HG02970 (cell line): ENCODE measurements at regions not wholly inside any gene's neighbourhood (a gene's known extent, or its start where the extent isn't known, plus 50 kb on each side); places are given as distances from the start of the nearest gene placed in this dataset.
"Not testable (repeated sequence)": the region's sequence is repeated elsewhere in the genome, so short reads cannot be mapped to it uniquely, and the experiment has no call there.

Source experiments
- ATAC-seq: cut with Tn5 transposase; IDR thresholded peaks from one replicate; pipeline ENCODE4 v1.9.1; 2021; ENCODE audit warnings: mild to moderate bottlenecking, moderate library complexity, moderate number of reproducible peaks; ENCODE audit not compliant: unreplicated experiment, low FRiP score

GRCh38 chr4:164613256-164613655 is 140.7 kb upstream of the SMIM31 start:
- ATAC-seq, result no peak

GRCh38 chr4:164613792-164614191 is 140.1 kb upstream of the SMIM31 start:
- no peak for ATAC-seq

GRCh38 chr4:164614329-164614728 is 139.6 kb upstream of the SMIM31 start:
- no peak for ATAC-seq

- no peak for ATAC-seq
Measured at GRCh38 chr4:164614999-164615398, 138.9 kb upstream of the SMIM31 start.

GRCh38 chr4:164615964-164616363 is 138.0 kb upstream of the SMIM31 start:
- ATAC-seq, result no peak

DNA sequence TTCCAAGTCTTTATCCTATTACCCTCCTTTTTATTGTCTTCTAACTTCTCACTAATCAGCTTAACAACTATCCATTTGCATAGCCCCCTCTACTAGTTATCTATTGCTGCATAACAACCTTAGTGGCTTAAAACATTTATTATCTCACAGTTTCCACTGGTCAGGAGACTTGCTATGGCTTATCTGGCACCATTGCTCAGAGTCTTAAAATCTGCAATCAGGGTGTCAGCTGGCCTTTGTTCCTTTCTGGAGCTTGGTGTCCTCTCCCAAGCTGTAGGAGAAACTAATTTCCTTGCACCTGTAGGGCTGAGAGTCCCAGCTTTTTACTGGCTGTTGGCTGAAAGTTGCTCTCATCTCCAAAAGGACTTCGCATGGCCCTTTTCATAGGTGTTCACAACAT is 137.0 kb upstream of the SMIM31 start:
- no peak for ATAC-seq

DNA sequence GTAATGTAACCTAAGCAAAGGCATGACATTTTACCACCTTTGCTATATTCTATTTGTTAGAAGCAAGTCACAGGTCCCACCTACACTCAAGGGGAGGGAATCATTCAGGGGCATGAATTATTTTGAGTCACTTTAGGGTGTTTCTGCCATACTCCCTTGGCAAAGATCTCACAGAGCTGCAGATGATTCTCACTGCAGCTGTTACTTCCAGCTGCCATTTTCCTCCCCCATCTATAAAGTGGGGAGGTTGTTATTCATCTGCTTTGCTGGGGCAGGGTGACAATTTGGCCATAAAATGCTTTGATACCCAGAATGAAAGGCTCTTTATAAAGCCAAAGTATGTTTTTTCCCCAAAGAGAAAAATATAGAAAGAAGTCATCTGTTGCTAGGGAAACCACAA is 136.5 kb upstream of the SMIM31 start:
- ATAC-seq, result no peak

DNA sequence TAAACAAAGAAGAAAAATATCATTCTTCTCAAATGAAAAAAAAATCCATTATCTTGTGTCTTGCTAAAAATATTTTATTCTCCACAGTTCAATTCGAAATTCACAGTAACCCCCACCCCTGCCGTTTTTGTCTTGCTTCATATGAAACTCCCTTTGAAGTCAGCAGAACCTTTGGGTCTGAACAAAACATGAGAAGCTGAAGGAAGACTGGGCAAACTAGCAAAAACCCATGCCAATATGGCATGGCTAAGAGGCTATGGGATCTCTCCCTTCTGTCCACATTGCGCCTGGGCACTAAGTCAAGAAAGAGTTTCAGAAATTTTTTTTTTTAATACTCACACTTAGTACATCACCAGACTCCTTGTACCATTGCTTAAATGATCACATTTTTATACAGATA is 136.0 kb upstream of the SMIM31 start:
- ATAC-seq, result no peak

DNA sequence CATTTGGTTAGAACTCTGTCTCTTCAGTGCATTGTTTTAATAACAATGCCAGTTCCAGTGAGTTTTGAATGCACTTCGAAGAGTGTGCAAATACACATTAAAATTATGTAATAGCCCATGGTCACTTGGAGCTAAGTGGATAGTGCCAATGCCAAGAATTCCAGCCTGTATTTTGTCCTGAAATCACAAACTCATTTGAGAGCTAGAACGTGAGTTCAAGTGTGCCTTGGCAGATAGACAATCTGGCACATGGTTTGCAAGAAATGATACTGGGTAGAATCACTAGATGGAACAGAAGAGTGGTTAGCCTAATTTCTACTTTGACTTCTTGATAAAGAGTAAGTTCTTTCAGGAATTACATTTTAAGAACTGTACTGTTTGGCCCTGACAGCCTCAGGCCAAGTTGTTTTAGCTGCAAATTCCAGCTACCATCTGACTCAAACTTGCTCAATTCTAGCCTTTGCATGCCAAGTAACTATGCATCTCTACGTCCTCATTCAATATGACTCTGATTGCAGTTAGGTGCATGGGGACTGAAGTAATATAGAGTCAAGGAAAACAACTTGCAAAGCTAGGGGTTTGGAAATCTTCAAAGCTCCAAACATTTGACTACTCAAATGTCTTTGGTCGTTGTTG is 131.9 kb upstream of the SMIM31 start:
- ATAC-seq, result no peak

GRCh38 chr4:164623099-164623498 is 130.8 kb upstream of the SMIM31 start:
- ATAC-seq, result no peak

- no peak for ATAC-seq
Measured at GRCh38 chr4:164639001-164639400, 114.9 kb upstream of the SMIM31 start.

- ATAC-seq, result no peak
Measured at GRCh38 chr4:164648151-164648848, 105.6 kb upstream of the SMIM31 start.

DNA sequence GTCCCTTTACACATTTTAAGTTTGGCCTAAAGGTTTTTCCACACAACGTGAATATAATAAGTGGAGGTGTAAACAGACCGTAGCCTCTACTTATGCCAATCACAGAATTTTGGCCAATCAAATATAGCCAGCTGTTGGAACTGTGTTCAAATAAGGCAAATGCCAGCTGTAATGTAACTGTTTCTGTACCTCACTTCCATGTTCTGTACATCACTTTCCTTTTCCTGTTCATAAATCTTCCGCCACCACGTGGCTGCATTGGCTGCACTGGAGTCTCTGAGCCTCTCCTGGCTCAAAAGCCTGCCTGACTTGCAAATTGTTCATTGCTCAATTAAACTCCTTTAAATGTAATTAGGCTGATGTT is 105.1 kb upstream of the SMIM31 start:
- ATAC-seq, result no peak

DNA sequence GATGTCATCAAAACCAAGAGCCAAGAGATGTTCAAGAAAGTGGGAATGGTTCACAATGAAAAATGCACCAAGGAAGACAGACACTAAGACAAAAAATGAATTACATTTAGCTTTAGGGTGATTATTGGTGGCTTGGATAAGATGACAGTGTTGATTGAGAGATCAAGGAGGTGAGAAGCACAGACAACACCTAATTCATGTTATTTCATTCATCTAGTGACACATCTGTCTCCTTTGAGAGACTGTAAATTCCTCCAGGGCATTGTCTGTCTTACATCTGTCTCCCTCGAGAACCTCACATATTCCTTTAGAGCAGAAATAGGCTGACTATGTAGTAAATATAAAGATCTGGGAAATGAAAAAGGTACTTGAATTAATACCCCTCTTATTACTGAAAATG is 94.2 kb upstream of the SMIM31 start:
- no peak for ATAC-seq

GRCh38 chr4:164676152-164676551 is 77.8 kb upstream of the SMIM31 start:
- ATAC-seq, result not testable (repeated sequence)

DNA sequence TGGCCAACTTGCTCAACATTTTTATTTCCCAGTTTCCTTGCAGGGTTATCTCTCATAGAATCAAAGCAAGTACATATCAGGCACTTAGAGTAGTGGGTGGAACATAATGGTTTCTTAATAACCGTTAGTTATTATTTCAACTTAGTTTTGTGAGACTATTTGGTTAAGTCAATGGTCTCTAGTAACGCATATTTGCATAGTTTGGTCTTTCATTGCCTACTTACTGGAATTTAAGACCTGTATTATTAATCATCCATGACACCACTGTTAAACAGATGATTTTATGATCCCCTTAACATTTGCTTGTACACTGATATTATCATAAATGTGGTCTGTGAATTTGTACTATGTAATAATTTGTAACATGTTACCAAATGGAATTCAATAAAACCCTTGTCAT is 70.9 kb upstream of the SMIM31 start:
- ATAC-seq, result no peak

GRCh38 chr4:164695650-164696049 is 58.3 kb upstream of the SMIM31 start:
- no peak for ATAC-seq

DNA sequence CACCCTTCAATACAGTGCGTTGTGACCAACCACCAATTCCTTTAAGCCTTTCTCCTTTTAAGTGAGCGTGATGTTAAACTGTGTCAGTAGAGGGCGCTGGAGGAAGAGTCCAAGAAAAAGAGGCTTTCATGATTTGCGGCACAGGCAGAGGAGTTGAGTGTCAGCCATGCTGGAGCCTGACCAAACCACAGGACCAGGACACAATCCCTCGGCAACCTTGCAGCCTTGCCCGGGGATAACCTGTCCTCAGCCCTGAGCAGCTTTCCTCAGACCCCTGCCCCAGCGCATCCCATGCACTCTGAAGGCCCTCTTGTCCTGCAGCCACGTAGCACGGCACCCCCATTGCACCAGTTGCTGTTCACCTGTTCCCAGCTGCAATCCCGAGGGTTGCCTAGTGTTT is 53.5 kb upstream of the SMIM31 start:
- ATAC-seq, result no peak

DNA sequence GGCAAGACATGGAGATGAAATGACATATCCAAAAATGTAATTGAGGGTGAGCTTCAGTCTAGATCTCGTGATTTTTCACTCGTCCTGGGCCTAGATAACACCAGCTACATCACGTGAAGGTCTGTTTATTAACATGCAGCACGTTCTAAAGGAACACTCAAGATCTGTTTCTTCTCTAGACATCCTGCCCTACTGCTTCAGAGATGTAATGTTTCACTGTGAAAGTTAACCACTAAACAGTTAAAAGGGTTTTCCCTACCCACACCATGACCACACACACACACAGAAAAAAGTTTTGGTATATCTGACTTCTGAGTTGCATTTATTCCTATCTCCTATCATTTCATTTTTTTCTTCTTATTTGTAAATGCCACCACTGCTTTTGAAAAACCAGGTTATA is 52.3 kb upstream of the SMIM31 start:
- ATAC-seq, result peak; percentile 47
